ENCODE measurements at regions not wholly inside any gene's neighbourhood (a gene's known extent, or its start where the extent isn't known, plus 50 kb on each side); places are given as distances from the start of the nearest gene placed in this dataset.

DNA sequence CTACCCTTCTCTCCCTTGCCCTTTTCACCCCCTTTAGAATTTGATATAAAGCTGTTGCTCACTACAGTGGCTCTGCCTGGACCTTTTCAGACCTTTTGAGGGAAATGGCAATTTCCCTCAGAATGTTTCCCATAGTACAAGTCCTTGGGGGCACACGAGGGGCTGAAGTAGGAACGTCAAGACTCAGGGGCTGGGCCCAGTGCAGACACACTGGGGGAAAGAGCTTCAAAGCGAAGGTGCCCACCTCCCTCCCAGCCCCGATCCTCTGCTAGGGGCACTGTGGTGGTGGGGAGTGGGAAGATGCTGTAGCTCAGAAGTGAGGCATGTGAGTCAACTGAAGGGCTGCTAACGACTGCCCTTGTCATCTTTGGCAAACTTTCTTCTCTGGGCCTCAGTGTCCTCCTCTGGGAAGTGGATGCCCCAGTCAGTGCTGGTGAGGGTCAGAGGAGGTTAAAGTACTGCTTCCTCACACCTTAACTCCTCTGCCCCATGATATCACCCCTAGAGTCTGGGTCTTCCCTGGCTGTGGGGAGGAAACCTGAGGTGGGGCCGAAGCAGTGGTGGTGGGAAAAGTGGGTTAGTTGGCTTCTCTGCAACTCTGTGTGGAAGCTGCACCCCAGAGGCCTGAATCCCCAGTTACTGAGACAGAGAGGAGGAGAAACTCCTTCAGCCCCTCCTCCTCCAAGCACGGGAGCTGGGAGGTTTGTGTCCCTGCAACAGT, 425.3 kb upstream of the B3GAT1 start:
- TF ChIP-seq, protein P1, sequence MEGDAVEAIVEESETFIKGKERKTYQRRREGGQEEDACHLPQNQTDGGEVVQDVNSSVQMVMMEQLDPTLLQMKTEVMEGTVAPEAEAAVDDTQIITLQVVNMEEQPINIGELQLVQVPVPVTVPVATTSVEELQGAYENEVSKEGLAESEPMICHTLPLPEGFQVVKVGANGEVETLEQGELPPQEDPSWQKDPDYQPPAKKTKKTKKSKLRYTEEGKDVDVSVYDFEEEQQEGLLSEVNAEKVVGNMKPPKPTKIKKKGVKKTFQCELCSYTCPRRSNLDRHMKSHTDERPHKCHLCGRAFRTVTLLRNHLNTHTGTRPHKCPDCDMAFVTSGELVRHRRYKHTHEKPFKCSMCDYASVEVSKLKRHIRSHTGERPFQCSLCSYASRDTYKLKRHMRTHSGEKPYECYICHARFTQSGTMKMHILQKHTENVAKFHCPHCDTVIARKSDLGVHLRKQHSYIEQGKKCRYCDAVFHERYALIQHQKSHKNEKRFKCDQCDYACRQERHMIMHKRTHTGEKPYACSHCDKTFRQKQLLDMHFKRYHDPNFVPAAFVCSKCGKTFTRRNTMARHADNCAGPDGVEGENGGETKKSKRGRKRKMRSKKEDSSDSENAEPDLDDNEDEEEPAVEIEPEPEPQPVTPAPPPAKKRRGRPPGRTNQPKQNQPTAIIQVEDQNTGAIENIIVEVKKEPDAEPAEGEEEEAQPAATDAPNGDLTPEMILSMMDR (IDR thresholded peaks at IDR 0.05): no peak
- no peak for TF ChIP-seq POLR2AphosphoS5 (IDR thresholded peaks at IDR 0.05)
- no peak for TF ChIP-seq POLR2A (IDR thresholded peaks at IDR 0.05)
- TF ChIP-seq EP300 (IDR thresholded peaks at IDR 0.05): no peak
